ENCODE measurements at regions not wholly inside any gene's neighbourhood (a gene's known extent, or its start where the extent isn't known, plus 50 kb on each side); places are given as distances from the start of the nearest gene placed in this dataset.

DNA sequence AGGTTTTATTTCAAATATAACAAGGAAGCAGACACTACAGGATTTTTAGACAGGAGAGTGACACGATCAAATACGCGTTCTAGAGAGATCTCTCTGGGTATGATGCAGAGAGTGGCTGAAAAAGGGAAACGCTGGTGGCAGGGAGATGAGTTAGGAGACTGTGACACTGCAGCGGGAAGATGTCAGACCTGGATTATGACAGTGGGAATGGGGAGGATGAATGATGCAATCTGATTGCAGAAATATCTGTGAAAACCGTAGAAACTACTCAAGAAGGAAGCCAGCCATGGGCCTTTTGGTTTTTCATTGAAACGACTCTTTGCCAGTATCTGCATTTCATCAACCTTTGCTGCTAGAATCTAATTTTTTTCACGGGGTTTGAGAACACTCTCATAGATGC lies 157.9 kb downstream of the FAM43A start:
- Histone ChIP-seq H3K18ac (ENCODE audit: low read depth, low read length) (no peak overlapping the region), H2BK20ac (ENCODE audit: low read depth, low read length) (no peak overlapping the region), H3K27ac (ENCODE audit: insufficient read depth, low read length) (no peak overlapping the region), H3K27me3 (ENCODE audit: control insufficient read depth, insufficient read depth, low read length) (no peaks in the 10 kb centered on the region), H4K8ac (ENCODE audit: low read depth in 2 of 2, low read length in 2 of 2) (no peak overlapping the region), H3K4me1 (ENCODE audit: control insufficient read depth, insufficient read depth, low read length) (no peaks in the 10 kb centered on the region), H3K9me1 (ENCODE audit: insufficient read depth, low read length) (no peaks in the 10 kb centered on the region), H4K20me1 (ENCODE audit: insufficient read depth, low read length) (no peaks in the 10 kb centered on the region), H3K4me2 (ENCODE audit: low read depth, low read length) (no peak overlapping the region), H3K23ac (ENCODE audit: low read depth, low read length) (no peak overlapping the region), H3K56ac (ENCODE audit: extremely low read depth, insufficient read depth, low read length) (no peak overlapping the region), H2AFZ (replicated peaks; ENCODE audit: low read length, poor library complexity) (no peak overlapping the region), H3K4ac (ENCODE audit: low read depth, low read length) (no peak overlapping the region), H2AK9ac (replicated peaks; ENCODE audit: low read depth, low read length, poor library complexity) (no peak overlapping the region), H4K5ac (ENCODE audit: low read depth, low read length) (no peak overlapping the region), H3K36me3 (ENCODE audit: control insufficient read depth, insufficient read depth, low read length) (no peaks in the 10 kb centered on the region), H3K9ac (ENCODE audit: low read depth, low read length) (no peak overlapping the region), H2BK5ac (ENCODE audit: low read depth, low read length, poor library complexity, severe bottlenecking) (no peak overlapping the region), H4K91ac (ENCODE audit: insufficient read depth, low read depth, low read length) (no peak overlapping the region), H2AK5ac (ENCODE audit: low read depth, low read length) (no peak overlapping the region), H3K14ac (replicated peaks; ENCODE audit: low read depth, low read length) (no peak overlapping the region), H3K79me1 (ENCODE audit: low read depth in 1 of 2, low read length in 2 of 2) (no peaks in the 10 kb centered on the region), H2BK120ac (ENCODE audit: low read depth, low read length) (no peak overlapping the region), H2BK15ac (ENCODE audit: low read depth, low read length) (no peak overlapping the region), H3K4me3 (ENCODE audit: insufficient read depth, low read depth, low read length) (no peak overlapping the region), H3K9me3 (ENCODE audit: control insufficient read depth, insufficient read depth, low read length) (no peaks in the 10 kb centered on the region; the same call in 1 of the 2 replicates)
- intact Hi-C loops (cut with micrococcal nuclease), result no loop called here
- ChIA-PET POLR2A (ENCODE audit: unreplicated experiment) (no interaction called here), CTCF (no interaction called here)
- no peak for ATAC-seq (ENCODE audit: low read depth)
- in situ Hi-C loops (cut with MboI; ENCODE audit: low sequenced_read_pairs), result no loop called here
- no TSS peak for BruUV-seq (replicated peaks)
- no peak for DNase-seq
- dilution Hi-C loops (cut with HindIII; ENCODE audit: low sequenced_read_pairs, unreplicated experiment), result no loop called here
- TF ChIP-seq CEBPB (IDR thresholded peaks at IDR 0.05; ENCODE audit: low read depth, low read length) (0 out of 2 replicates have a peak, but pooled peaks have one; percentile 18), ELK1 (IDR thresholded peaks at IDR 0.05; ENCODE audit: borderline replicate concordance, low read depth, low read length) (no peak), NFE2L2 (IDR thresholded peaks at IDR 0.05; ENCODE audit: low read depth, low read length) (no peak)
- 62% methylated on average over 7 of the region's 8 CpGs; no CpG with 5 or more reads in 1 of the 2 experiments for WGBS, 2 experiments (ENCODE audit: extremely low coverage in 2 of 2, insufficient read length in 1 of 2)

All from IMR-90 (cell line).